ENCODE measurements at regions not wholly inside any gene's neighbourhood (a gene's known extent, or its start where the extent isn't known, plus 50 kb on each side); places are given as distances from the start of the nearest gene placed in this dataset.

GRCh38 chr14:22025879-22026278, 352.3 kb upstream of the OR4E1 start:
- TF ChIP-seq EZH2 (IDR thresholded peaks at IDR 0.05; ENCODE audit: insufficient read depth, poor library complexity, severe bottlenecking) (no peak), EZH2phosphoT487 (IDR thresholded peaks at IDR 0.05; ENCODE audit: insufficient read depth, low read depth) (no peak)

Measured in GM23248 (cell line).